Thoracic aorta (tissue), 2 donors: ENCODE measurements at regions not wholly inside any gene's neighbourhood (a gene's known extent, or its start where the extent isn't known, plus 50 kb on each side); places are given as distances from the start of the nearest gene placed in this dataset.

Experiments
- ATAC-seq: fragments of 150-250 bp; one replicate; pipeline ENCODE4 v1.8.0; 2017; ENCODE audit warnings: low read depth; ENCODE audit not compliant: insufficient number of reproducible peaks, low FRiP score
- DNase-seq: peaks from one replicate; pipeline ENCODE4 v3.0.0-alpha.2; 2020; ENCODE audit warnings: low spot score
- H3K27ac ChIP-seq, 2 donors: fragments of 200-600 bp; sonication (generic); 1 replicate in 1 of 2; 2 replicates in 1 of 2; pipeline ENCODE4 v1.5.1; 2016; ENCODE audit warnings: mild to moderate bottlenecking in 2 of 2, moderate library complexity in 2 of 2
- H3K27me3 ChIP-seq: fragments of 200-600 bp; sonication (generic); replicated peaks from 2 replicates; pipeline ENCODE4 v1.6.0; 2016; ENCODE audit warnings: mild to moderate bottlenecking; ENCODE audit not compliant: insufficient read depth
- H3K36me3 ChIP-seq: fragments of 200-600 bp; sonication (generic); one replicate; pipeline ENCODE4 v1.5.1; 2016
- H3K4me1 ChIP-seq, 2 donors: fragments of 200-600 bp; sonication (generic); 1 replicate in 1 of 2; 2 replicates in 1 of 2; pipeline versions ENCODE4 v1.5.1 to v1.6.0; 2016; ENCODE audit warnings: low read depth in 2 of 2, mild to moderate bottlenecking in 1 of 2; ENCODE audit not compliant: control insufficient read depth in 1 of 2
- H3K4me3 ChIP-seq: fragments of 200-600 bp; sonication (generic); 2 replicates; pipeline ENCODE4 v1.5.1; 2016; ENCODE audit warnings: mild to moderate bottlenecking
- H3K9me3 ChIP-seq: fragments of 200-600 bp; sonication (generic); 2 replicates; pipeline ENCODE4 v1.5.1; 2016
- CTCF ChIP-seq: fragments of 200-600 bp; sonication (generic); IDR thresholded peaks from one replicate; pipeline ENCODE4 v1.5.1; 2019; ENCODE audit warnings: antibody characterized with exemption

GRCh38 chr9:79164406-79164805 is 407.4 kb upstream of the TLE4 start:
- no peak for TF ChIP-seq CTCF
- H3K4me3 ChIP-seq, result no peak overlapping the region
- H3K27ac ChIP-seq, result no peak overlapping the region
- DNase-seq (no peak), ATAC-seq (no peak)
- no peaks in the 10 kb centered on the region for H3K9me3 ChIP-seq
- no peaks in the 10 kb centered on the region for H3K4me1 ChIP-seq
- no peaks in the 10 kb centered on the region for H3K27me3 ChIP-seq
- H3K36me3 ChIP-seq, result no peaks in the 10 kb centered on the region

GRCh38 chr9:79165020-79165780 is 406.6 kb upstream of the TLE4 start:
- H3K4me3 ChIP-seq, result no peak overlapping the region
- ATAC-seq, result no peak

GRCh38 chr9:79166005-79166404 is 405.8 kb upstream of the TLE4 start:
- H3K27ac ChIP-seq, result no peak overlapping the region
- H3K27me3 ChIP-seq, result no peaks in the 10 kb centered on the region
- DNase-seq, result no peak
- H3K9me3 ChIP-seq, result no peaks in the 10 kb centered on the region
- no peak for ATAC-seq
- TF ChIP-seq CTCF, result no peak
- H3K4me1 ChIP-seq, result no peaks in the 10 kb centered on the region
- H3K4me3 ChIP-seq, result no peak overlapping the region
- H3K36me3 ChIP-seq, result no peaks in the 10 kb centered on the region

More at GRCh38 chr9:79165020-79165780, 406.6 kb upstream of the TLE4 start:
- no peak overlapping the region for H3K27ac ChIP-seq
- H3K9me3 ChIP-seq, result no peaks in the 10 kb centered on the region
- TF ChIP-seq CTCF, result no peak
- H3K27me3 ChIP-seq, result no peaks in the 10 kb centered on the region
- no peaks in the 10 kb centered on the region for H3K4me1 ChIP-seq
- no peak for DNase-seq
- no peaks in the 10 kb centered on the region for H3K36me3 ChIP-seq

GRCh38 chr9:79170643-79171042 is 401.1 kb upstream of the TLE4 start:
- DNase-seq (no peak), ATAC-seq (no peak)
- Histone ChIP-seq H3K4me1 (no peaks in the 10 kb centered on the region), H3K36me3 (no peaks in the 10 kb centered on the region), H3K9me3 (no peaks in the 10 kb centered on the region), H3K27me3 (no peaks in the 10 kb centered on the region), H3K27ac (no peak overlapping the region), H3K4me3 (no peak overlapping the region)
- TF ChIP-seq CTCF, result no peak

- TF ChIP-seq CTCF, result no peak
- no peaks in the 10 kb centered on the region for H3K4me1 ChIP-seq
Observed at GRCh38 chr9:79173932-79174331, 397.8 kb upstream of the TLE4 start.

More at GRCh38 chr9:79173932-79174331, 397.8 kb upstream of the TLE4 start:
- Histone ChIP-seq H3K9me3 (no peaks in the 10 kb centered on the region), H3K36me3 (no peaks in the 10 kb centered on the region), H3K27me3 (no peaks in the 10 kb centered on the region), H3K4me3 (no peak overlapping the region), H3K27ac (no peak overlapping the region)
- DNase-seq (no peak), ATAC-seq (no peak)
